ENCODE measurements at regions not wholly inside any gene's neighbourhood (a gene's known extent, or its start where the extent isn't known, plus 50 kb on each side); places are given as distances from the start of the nearest gene placed in this dataset.

- intact Hi-C loops (cut with DNase I; ENCODE audit: low total_unique reads): no loop called here
- Histone ChIP-seq H3K27ac (no peak overlapping the region), H3K4me3 (no peak overlapping the region), H3K36me3 (no peaks in the 10 kb centered on the region), H3K4me1 (no peaks in the 10 kb centered on the region), H3K9me3 (no peaks in the 10 kb centered on the region), H3K27me3 (no peaks in the 10 kb centered on the region)
- no peak for DNase-seq
- TF ChIP-seq POLR2A (IDR thresholded peaks at IDR 0.05) (no peak), CTCF (IDR thresholded peaks at IDR 0.05) (no peak)
Measured at GRCh38 chrX:98362630-98363029, 1478.9 kb downstream of the RPA4 start.

- no peak overlapping the region for H3K4me3 ChIP-seq
- H3K36me3 ChIP-seq: no peaks in the 10 kb centered on the region
- no peak for DNase-seq
- H3K27ac ChIP-seq: no peak overlapping the region
- H3K9me3 ChIP-seq: no peaks in the 10 kb centered on the region
- no peak for TF ChIP-seq CTCF (IDR thresholded peaks at IDR 0.05)
- TF ChIP-seq POLR2A (IDR thresholded peaks at IDR 0.05): no peak
- H3K27me3 ChIP-seq: no peaks in the 10 kb centered on the region
- intact Hi-C loops (cut with DNase I; ENCODE audit: low total_unique reads): no loop called here
- H3K4me1 ChIP-seq: no peaks in the 10 kb centered on the region
Measured at GRCh38 chrX:98371994-98372393, 1488.3 kb downstream of the RPA4 start.

- Histone ChIP-seq H3K4me1 (no peaks in the 10 kb centered on the region), H3K9me3 (no peaks in the 10 kb centered on the region), H3K36me3 (no peaks in the 10 kb centered on the region), H3K27me3 (no peaks in the 10 kb centered on the region), H3K4me3 (no peak overlapping the region), H3K27ac (no peak overlapping the region)
- TF ChIP-seq CTCF (IDR thresholded peaks at IDR 0.05): no peak
- no peak for TF ChIP-seq POLR2A (IDR thresholded peaks at IDR 0.05)
- intact Hi-C loops (cut with DNase I; ENCODE audit: low total_unique reads): no loop called here
- no peak for DNase-seq
Measured at GRCh38 chrX:98379134-98379533, 1495.4 kb downstream of the RPA4 start.

GRCh38 chrX:98380106-98380505, 1496.4 kb downstream of the RPA4 start:
- H3K4me3 ChIP-seq: no peak overlapping the region
- no peaks in the 10 kb centered on the region for H3K27me3 ChIP-seq
- no peaks in the 10 kb centered on the region for H3K9me3 ChIP-seq
- TF ChIP-seq POLR2A (IDR thresholded peaks at IDR 0.05): no peak
- no peak for TF ChIP-seq CTCF (IDR thresholded peaks at IDR 0.05)
- intact Hi-C loops (cut with DNase I; ENCODE audit: low total_unique reads): no loop called here
- no peaks in the 10 kb centered on the region for H3K4me1 ChIP-seq
- no peaks in the 10 kb centered on the region for H3K36me3 ChIP-seq
- no peak for DNase-seq
- H3K27ac ChIP-seq: no peak overlapping the region

- intact Hi-C loops (cut with DNase I; ENCODE audit: low total_unique reads): no loop called here
- no peaks in the 10 kb centered on the region for H3K9me3 ChIP-seq
- no peaks in the 10 kb centered on the region for H3K4me1 ChIP-seq
- TF ChIP-seq POLR2A (IDR thresholded peaks at IDR 0.05): no peak
- TF ChIP-seq CTCF (IDR thresholded peaks at IDR 0.05): no peak
- no peak for DNase-seq
- no peak overlapping the region for H3K4me3 ChIP-seq
- H3K27ac ChIP-seq: no peak overlapping the region
- no peaks in the 10 kb centered on the region for H3K36me3 ChIP-seq
- no peaks in the 10 kb centered on the region for H3K27me3 ChIP-seq
Measured at GRCh38 chrX:98380556-98380955, 1496.8 kb downstream of the RPA4 start.
